GM12878 (cell line): ENCODE measurements at regions not wholly inside any gene's neighbourhood (a gene's known extent, or its start where the extent isn't known, plus 50 kb on each side); places are given as distances from the start of the nearest gene placed in this dataset.

Experiments
- ATAC-seq: fragments of 200-7000 bp; cut with Tn5 transposase; 3 replicates; pipeline ENCODE4 v1.9.1; 2020; ENCODE audit warnings: mild to moderate bottlenecking, moderate library complexity
- BruUV-seq: library from RNA; stranded (reverse); fragments of 400-500 nt; replicated peaks from 2 replicates; lab custom pipeline; 2021; lab: Mats Ljungman, UMichigan
- CTCF ChIA-PET: fragments of 300-600 bp; sonication (Branson Sonifier 250); formaldehyde crosslinking; extraction: SDS; loops from one replicate; lab custom pipeline; 2021; ENCODE audit warnings: inconsistent platforms; lab: Yijun Ruan, JAX
- POLR2A ChIA-PET: fragments of 350-600 bp; formaldehyde crosslinking; extraction: SDS; loops from one replicate; lab custom pipeline; 2021; ENCODE audit warnings: inconsistent platforms; lab: Charles Lee
- RAD21 ChIA-PET: fragments of 300-600 bp; sonication (Branson Sonifier 250); formaldehyde crosslinking; loops from one replicate; lab custom pipeline; 2023; ENCODE audit warnings: antibody characterized with exemption; ENCODE audit not compliant: unreplicated experiment; lab: Charles Lee
- SMC1A ChIA-PET: fragments of 300-600 bp; sonication (Branson Sonifier 250); formaldehyde crosslinking; loops from one replicate; lab custom pipeline; 2023; ENCODE audit not compliant: unreplicated experiment, uncharacterized antibody; lab: Charles Lee
- DNase-seq: peaks from one replicate; pipeline ENCODE4 v3.0.0-alpha.2; 2011; ENCODE audit warnings: low read depth, low spot score
- FAIRE-seq: peaks from 3 replicates; lab custom pipeline; 2011; peaks lifted over from hg19 to GRCh38; lab: Jason Lieb, UNC
- H2AFZ ChIP-seq: 2 replicates; pipeline ENCODE4 v1.6.0; 2011; ENCODE audit warnings: low read depth, low read length, control low read depth; ENCODE audit not compliant: control insufficient read depth
- H3K27ac ChIP-seq: 2 replicates; pipeline ENCODE4 v1.5.1; 2011; ENCODE audit warnings: control low read depth; ENCODE audit not compliant: control insufficient read depth, insufficient read depth
- H3K27me3 ChIP-seq, 2 experiments: replicated peaks in 1 of 2; 2 replicates each; pipeline versions ENCODE4 v1.6.0 to v1.6.1; 2011; ENCODE audit warnings: low read length in 1 of 2; ENCODE audit not compliant: control insufficient read depth in 2 of 2, insufficient read depth in 2 of 2
- H3K36me3 ChIP-seq, 2 experiments: 2 replicates each; pipeline ENCODE4 v1.5.1; 2011; ENCODE audit warnings: low read length in 1 of 2; ENCODE audit not compliant: control insufficient read depth in 2 of 2, insufficient read depth in 2 of 2
- H3K4me1 ChIP-seq: 2 replicates; pipeline ENCODE4 v1.6.1; 2011; ENCODE audit warnings: mild to moderate bottlenecking, low read length, moderate library complexity, mixed read lengths; ENCODE audit not compliant: control insufficient read depth, insufficient read depth
- H3K4me2 ChIP-seq: 2 replicates; pipeline ENCODE4 v1.6.0; 2011; ENCODE audit warnings: control low read depth; ENCODE audit not compliant: control insufficient read depth, insufficient read depth
- H3K4me3 ChIP-seq: fragments of 200-600 bp; sonication (generic); 2 replicates; pipeline ENCODE4 v1.5.1; 2016
- H3K79me2 ChIP-seq: 2 replicates; pipeline ENCODE4 v1.6.0; 2011; ENCODE audit warnings: low read length; ENCODE audit not compliant: control insufficient read depth, insufficient read depth
- H3K9ac ChIP-seq: 2 replicates; pipeline ENCODE4 v1.8.0; 2011; ENCODE audit warnings: low read length, control low read depth, mixed read lengths; ENCODE audit not compliant: control insufficient read depth, insufficient read depth
- H3K9me3 ChIP-seq: replicated peaks from 3 replicates; pipeline ENCODE4 v1.5.1; 2011; ENCODE audit warnings: mild to moderate bottlenecking, low read length; ENCODE audit not compliant: control insufficient read depth, insufficient read depth
- H4K20me1 ChIP-seq: 2 replicates; pipeline ENCODE4 v1.6.0; 2011; ENCODE audit not compliant: control insufficient read depth, insufficient read depth
- CBX5 ChIP-seq: sonication (generic); IDR thresholded peaks from 2 replicates; pipeline ENCODE4 v1.6.1; 2016; ENCODE audit warnings: low read depth, moderate library complexity, mild to moderate bottlenecking, inconsistent platforms
- HCFC1 ChIP-seq: fragments of 150-350 bp; IDR thresholded peaks from 2 replicates; pipeline ENCODE4 v1.6.1; 2014; ENCODE audit warnings: low read length
- IRF3 ChIP-seq: fragments of 450-650 bp; IDR thresholded peaks from 2 replicates; pipeline ENCODE4 v1.6.1; 2014; ENCODE audit warnings: mild to moderate bottlenecking
- MTA3 ChIP-seq: IDR thresholded peaks from 2 replicates; pipeline ENCODE4 v1.6.1; 2012; ENCODE audit warnings: low read length, inconsistent platforms, borderline replicate concordance
- NBN ChIP-seq: fragments of 450-650 bp; IDR thresholded peaks from 2 replicates; pipeline ENCODE4 v1.6.1; 2016
- POLR2A ChIP-seq: IDR thresholded peaks from 2 replicates; pipeline ENCODE4 v1.6.1; 2011; ENCODE audit warnings: low read depth, mild to moderate bottlenecking, low read length
- RELA ChIP-seq: fragments of 450-650 bp; IDR thresholded peaks from 2 replicates; pipeline ENCODE4 v1.8.0; 2014; ENCODE audit warnings: borderline replicate concordance; ENCODE audit not compliant: partially characterized antibody
- SRF ChIP-seq, 2 experiments: IDR thresholded peaks; 2 replicates each; pipeline ENCODE4 v1.6.1; 2011; ENCODE audit warnings: low read depth in 2 of 2, low read length in 2 of 2, mild to moderate bottlenecking in 1 of 2, moderate library complexity in 1 of 2
- WGBS: methylation state at CpG from one replicate; pipeline ENCODE4 v1.1.6; 2016; ENCODE audit warnings: low lambda C conversion rate; ENCODE audit not compliant: insufficient replicate concordance, insufficient coverage; ENCODE audit errors: missing lambda C conversion rate; 5-methylcytosine and 5-hydroxymethylcytosine counted together
- in situ Hi-C: fragments of 300-500 bp; cut with MboI; formaldehyde crosslinking; loops from 9 replicates; pipeline ENCODE4 v1.14.3; 2018; ENCODE audit warnings: mixed read lengths
- intact Hi-C: fragments of 100-400 bp; cut with micrococcal nuclease; formaldehyde crosslinking; loops from one replicate; pipeline ENCODE4 v1.14.2; 2022; ENCODE audit not compliant: unreplicated experiment

GRCh38 chr11:24225501-24225900 is 271.4 kb upstream of the LUZP2 start (continued):
- no peak for TF ChIP-seq RELA

GRCh38 chr11:24226606-24227005 is 270.2 kb upstream of the LUZP2 start:
- Histone ChIP-seq H2AFZ (no peak overlapping the region), H3K36me3 (no peaks in the 10 kb centered on the region), H3K4me1 (no peaks in the 10 kb centered on the region), H3K9ac (no peak overlapping the region), H3K27me3 (no peaks in the 10 kb centered on the region), H3K79me2 (no peaks in the 10 kb centered on the region), H3K4me2 (no peak overlapping the region), H3K9me3 (no peaks in the 10 kb centered on the region), H3K27ac (no peak overlapping the region), H3K4me3 (no peak overlapping the region), H4K20me1 (no peaks in the 10 kb centered on the region)
- ATAC-seq (no peak), FAIRE-seq (no peak), DNase-seq (no peak)
- 27% methylated on average over 1 of the region's 1 CpG for WGBS
- TF ChIP-seq HCFC1 = no peak
- TF ChIP-seq MTA3 = no peak
- TF ChIP-seq SRF (IDR thresholded peaks at IDR 0.05; ENCODE audit: low read depth in 2 of 2, low read length in 2 of 2) = no peak
- no peak for TF ChIP-seq CBX5
- TF ChIP-seq IRF3 = no peak
- TF ChIP-seq NBN = no peak
- TF ChIP-seq POLR2A = no peak
- in situ Hi-C loops (no loop called here), intact Hi-C loops (no loop called here)
- ChIA-PET CTCF (no interaction called here), RAD21 (no interaction called here), POLR2A (no interaction called here), SMC1A (no interaction called here)
- no TSS peak for BruUV-seq
